Right ventricle myocardium inferior (tissue), 1 donor: ENCODE measurements at regions not wholly inside any gene's neighbourhood (a gene's known extent, or its start where the extent isn't known, plus 50 kb on each side); places are given as distances from the start of the nearest gene placed in this dataset.

ENCODE experiments used
- ATAC-seq: fragments of 200-7000 bp; cut with Tn5 transposase; one replicate; pipeline ENCODE4 v1.9.1; 2020; ENCODE audit warnings: mild to moderate bottlenecking, moderate library complexity
- DNase-seq: peaks from one replicate; pipeline ENCODE4 v3.0.0; 2021; ENCODE audit errors: missing footprints
- intact Hi-C: fragments of 100-400 bp; cut with DNase I; formaldehyde crosslinking; loops from one replicate; pipeline ENCODE4 v1.11.0; 2022
- donor health status: DM: no; HTN: yes; CAD: no; lungs with severe emphysema.

- DNase-seq (no peak), ATAC-seq (no peak)
- intact Hi-C loops: no loop called here
Measured at GRCh38 chr4:171646984-171647383, 166.2 kb upstream of the GALNTL6 start.

- intact Hi-C loops: no loop called here
- DNase-seq (no peak), ATAC-seq (no peak)
Measured at GRCh38 chr4:171644430-171645057, 168.7 kb upstream of the GALNTL6 start.

GRCh38 chr4:171639540-171639939, 173.7 kb upstream of the GALNTL6 start:
- DNase-seq (no peak), ATAC-seq (no peak)
- intact Hi-C loops: no loop called here

- no peak for ATAC-seq
- intact Hi-C loops: no loop called here
Measured at GRCh38 chr4:171636606-171637005, 176.6 kb upstream of the GALNTL6 start.

GRCh38 chr4:171629737-171630136, 183.5 kb upstream of the GALNTL6 start:
- no peak for ATAC-seq
- intact Hi-C loops: no loop called here

More at GRCh38 chr4:171636606-171637005, 176.6 kb upstream of the GALNTL6 start:
- no peak for DNase-seq

DNA sequence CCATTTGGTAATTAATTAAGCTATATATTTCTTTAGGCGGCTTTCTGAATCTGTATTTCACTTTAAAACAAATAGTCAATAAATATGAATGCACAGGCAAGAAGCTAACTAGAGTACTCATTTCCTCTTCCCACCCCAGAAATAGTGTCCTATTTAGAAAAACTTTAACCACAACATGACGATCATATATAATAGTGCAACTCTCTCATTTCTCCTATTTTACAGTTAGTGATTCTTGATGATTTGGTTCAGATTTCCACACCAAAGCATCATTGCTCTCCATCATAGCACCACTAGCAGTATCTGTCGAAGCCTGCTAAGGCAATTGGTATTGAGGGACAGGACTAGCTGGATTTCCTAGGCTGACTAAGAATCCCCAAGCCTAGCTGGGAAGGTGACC, 184.0 kb upstream of the GALNTL6 start:
- ATAC-seq: no peak
- no peak for DNase-seq
- intact Hi-C loops: no loop called here

More at GRCh38 chr4:171629737-171630136, 183.5 kb upstream of the GALNTL6 start:
- DNase-seq: no peak

GRCh38 chr4:171626554-171626953, 186.7 kb upstream of the GALNTL6 start:
- no peak for DNase-seq
- intact Hi-C loops: no loop called here
- ATAC-seq: no peak

- DNase-seq: no peak
- intact Hi-C loops: no loop called here
- ATAC-seq: no peak
Measured at GRCh38 chr4:171622729-171623128, 190.5 kb upstream of the GALNTL6 start.

DNA sequence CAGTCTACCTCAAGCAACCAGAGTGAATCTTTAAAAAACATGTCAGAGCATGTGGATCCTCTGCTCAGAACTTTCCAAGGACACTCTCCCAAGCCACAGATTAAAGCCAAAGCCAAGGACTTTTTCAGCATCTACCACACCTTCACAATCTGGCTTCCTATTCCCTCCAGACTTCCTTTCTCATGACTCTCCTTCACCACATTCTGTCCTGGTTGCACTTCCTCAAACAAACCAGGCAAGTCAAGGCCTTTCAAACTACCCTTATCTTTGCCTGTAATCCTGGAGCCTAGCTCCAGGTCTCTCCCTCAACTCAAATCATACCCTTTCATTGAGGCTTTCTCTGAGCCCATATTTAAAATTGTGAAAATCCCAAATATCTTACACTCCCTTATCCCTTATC, 191.6 kb upstream of the GALNTL6 start:
- no peak for ATAC-seq
- intact Hi-C loops: no loop called here
- DNase-seq: no peak

GRCh38 chr4:171612907-171613306, 200.3 kb upstream of the GALNTL6 start:
- intact Hi-C loops: no loop called here

DNA sequence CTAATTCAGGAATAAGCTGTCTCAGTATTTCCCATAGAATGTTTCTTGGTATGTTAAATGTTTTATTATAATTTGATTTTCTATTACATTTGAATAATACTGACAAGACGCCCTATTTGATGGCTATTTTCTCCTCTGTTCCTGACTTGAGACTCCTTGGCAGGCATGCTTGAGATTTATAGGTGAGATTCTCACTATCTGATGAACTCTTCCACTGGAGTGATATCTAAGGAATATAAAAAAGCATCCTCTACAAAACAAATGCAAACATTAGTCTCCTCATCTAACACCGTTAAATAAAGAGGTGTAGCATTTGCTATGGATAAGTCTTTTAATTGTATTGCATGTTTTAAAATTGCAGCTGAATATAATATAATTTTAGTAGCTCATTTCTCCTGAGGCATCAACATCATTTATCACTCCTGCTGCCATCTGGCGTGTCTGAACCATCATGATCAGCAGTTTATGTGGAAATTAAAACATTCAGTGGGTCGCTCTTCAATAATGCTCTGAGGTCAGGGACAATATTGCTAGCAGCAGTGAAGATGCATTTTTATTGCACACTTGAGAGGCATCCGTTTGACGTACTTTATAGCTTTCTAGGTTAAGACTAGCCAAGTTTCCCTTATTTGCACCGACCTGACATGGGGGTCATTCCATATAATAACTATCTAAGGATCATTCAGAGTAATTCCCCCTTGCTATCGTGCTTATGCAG, 210.4 kb upstream of the GALNTL6 start:
- no peak for ATAC-seq
- intact Hi-C loops: no loop called here
- DNase-seq: no peak

More at GRCh38 chr4:171612907-171613306, 200.3 kb upstream of the GALNTL6 start:
- ATAC-seq: no peak
- no peak for DNase-seq

GRCh38 chr4:171601091-171601490, 212.1 kb upstream of the GALNTL6 start:
- intact Hi-C loops: no loop called here
- DNase-seq (no peak), ATAC-seq (no peak)

- intact Hi-C loops: no loop called here
- DNase-seq (no peak), ATAC-seq (no peak)
Measured at GRCh38 chr4:171599628-171600027, 213.6 kb upstream of the GALNTL6 start.

DNA sequence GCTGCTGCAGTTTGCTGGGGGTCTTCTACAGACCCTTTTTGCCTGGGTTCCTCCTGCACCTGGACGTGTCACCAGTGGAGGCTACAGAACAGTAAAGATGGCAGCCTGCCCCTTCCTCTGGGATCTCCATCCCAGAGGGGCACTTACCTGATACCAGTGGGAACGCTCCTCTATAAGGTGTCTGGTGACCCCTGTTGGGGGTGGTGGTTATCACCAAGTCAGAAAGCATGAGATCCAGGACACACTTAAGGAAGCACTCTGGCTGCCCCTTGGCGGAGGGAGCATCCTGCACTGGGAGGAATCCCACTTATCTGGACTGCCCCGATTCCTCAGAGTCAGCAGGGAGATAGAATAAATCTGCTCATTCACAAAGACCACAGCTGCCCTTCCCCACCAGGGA, 218.9 kb upstream of the GALNTL6 start:
- DNase-seq (no peak), ATAC-seq (no peak)
- intact Hi-C loops: no loop called here

DNA sequence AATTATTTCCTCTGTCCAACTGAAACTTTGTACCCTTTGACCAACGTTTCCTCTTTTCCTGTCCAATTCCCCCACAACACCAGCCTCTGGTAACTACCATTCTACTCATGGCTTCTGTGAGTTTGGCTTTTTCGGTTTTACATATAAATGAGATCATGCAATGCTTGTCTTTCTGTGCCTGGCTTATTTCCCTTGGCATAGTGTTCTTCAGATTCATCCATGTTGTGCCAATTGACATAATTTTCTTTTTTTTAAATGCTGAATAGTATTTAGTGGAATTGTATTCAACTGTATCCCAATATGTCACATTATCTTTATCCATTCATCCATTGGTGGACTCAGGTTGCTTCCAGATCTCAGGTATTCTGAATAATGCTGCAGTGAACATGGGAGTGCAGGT, 222.5 kb upstream of the GALNTL6 start:
- no peak for ATAC-seq
- intact Hi-C loops: no loop called here

DNA sequence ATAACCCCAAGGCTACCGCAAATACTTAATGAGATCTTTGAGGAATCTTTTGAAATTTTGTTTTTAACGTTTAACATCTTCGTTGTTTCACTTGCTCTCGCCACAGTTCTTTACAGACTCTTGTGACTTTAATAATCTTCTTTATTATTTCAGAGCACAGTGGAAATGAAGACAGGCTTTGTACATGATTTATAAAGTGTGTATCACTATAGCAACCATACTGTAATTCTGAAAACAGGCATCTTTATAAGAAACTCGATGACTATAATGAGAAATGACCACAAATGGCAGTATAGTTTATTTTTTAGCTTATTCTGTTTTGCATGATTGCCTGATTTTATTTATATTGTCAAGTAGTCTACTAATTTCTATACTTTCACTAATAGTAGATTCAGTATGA, 224.4 kb upstream of the GALNTL6 start:
- ATAC-seq: no peak
- no peak for DNase-seq
- intact Hi-C loops: no loop called here

More for the DNA sequence above, 222.5 kb upstream of the GALNTL6 start:
- no peak for DNase-seq

DNA sequence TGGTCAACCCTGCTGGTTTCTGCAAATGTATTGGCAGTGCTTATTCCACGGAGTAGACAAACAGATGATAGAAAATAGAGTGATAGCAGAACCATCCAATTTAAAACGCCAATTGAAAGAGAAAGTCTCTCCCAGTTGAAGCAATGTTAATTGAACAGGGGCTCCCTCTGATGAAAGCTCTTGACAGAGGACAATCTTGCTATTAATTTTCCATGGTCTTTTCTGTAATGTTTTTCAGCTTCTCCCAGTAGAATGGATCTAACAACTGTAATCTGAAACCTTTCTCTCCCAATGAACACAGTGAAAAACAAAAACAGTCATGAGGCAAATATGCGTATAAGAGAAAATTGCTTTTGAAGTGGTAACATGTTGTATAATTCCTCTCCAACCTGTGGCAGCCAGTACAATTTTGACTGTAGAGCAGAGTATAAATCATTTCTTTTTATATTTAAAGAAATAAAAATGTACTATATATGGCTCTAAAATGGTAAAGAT, 225.1 kb upstream of the GALNTL6 start:
- intact Hi-C loops: no loop called here
- DNase-seq: no peak
- ATAC-seq: no peak

DNA sequence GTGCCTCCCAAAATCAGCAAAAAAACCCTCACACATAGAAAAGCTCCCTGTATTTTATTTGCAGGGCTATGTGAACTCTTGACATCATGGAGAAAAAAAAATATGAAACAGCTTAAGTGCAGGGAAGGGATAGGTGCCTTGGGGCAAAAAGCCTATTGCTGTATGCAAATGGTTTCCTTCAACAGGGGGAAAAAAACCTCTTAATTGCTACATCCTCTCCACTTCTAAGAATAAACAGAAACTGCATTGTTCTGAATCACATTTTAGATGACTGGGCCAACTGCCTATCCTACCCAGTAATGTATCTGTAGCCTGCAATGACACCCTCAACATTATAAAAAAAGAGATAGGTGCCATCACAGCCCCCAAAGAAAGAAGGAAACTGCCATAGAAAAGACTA, 229.4 kb upstream of the GALNTL6 start:
- intact Hi-C loops: no loop called here

GRCh38 chr4:171582961-171583581, 230.1 kb upstream of the GALNTL6 start:
- intact Hi-C loops: no loop called here
- DNase-seq (no peak), ATAC-seq (no peak)

More for the DNA sequence above, 229.4 kb upstream of the GALNTL6 start:
- ATAC-seq (no peak), DNase-seq (no peak)

DNA sequence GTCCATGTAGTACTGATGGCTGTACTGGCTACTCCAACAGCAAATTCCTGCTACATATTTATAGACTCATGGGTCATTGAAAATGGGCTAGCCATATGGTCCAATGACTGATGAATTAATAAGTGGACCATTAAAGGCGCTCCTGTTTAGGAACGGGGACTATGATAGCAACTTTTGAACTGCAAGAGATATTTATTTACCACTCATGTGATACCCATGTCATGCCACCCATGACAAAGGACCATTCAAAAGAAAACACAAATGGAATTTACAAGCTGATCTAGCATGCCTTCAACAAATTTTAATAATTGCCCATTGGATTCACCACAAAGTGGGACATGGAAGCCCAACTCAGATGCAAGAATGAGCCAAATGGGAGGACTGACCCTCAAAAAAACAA, 240.0 kb upstream of the GALNTL6 start:
- ATAC-seq (no peak), DNase-seq (no peak)
- intact Hi-C loops: no loop called here
